ENCODE measurements at regions not wholly inside any gene's neighbourhood (a gene's known extent, or its start where the extent isn't known, plus 50 kb on each side); places are given as distances from the start of the nearest gene placed in this dataset.

DNA sequence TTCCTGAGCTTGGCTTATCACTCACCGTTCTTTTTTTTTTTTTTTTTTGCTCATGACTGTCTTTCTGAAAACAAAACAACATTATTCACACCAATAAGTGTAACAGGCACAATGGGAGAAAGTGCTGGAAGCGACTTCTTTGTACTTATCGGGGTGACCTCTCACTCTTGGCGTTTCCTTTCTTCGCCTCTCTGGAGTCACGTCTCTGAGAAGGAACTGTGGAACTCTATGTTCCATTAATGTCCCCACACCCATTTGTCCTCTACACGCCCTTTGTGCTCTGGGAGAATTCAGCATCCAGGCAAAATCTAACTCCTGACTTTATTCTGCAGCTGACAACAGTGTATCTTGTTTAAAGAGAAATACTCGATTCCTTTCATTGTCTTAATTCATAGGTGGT is 70.8 kb upstream of the FAM204A start:
- Histone ChIP-seq H3K9me3 (no peaks in the 10 kb centered on the region), H3K4me1 (replicated peaks) (no peaks in the 10 kb centered on the region), H3K4me3 (no peak overlapping the region), H3K36me3 (no peaks in the 10 kb centered on the region), H3K27me3 (replicated peaks; ENCODE audit: insufficient read depth) (no peaks in the 10 kb centered on the region), H3K27ac (no peak overlapping the region)
- WGBS: 78% methylated on average over 8 of the region's 8 CpGs
- intact Hi-C loops (cut with DNase I): loop anchor here (10.0 kb wide), 1 partner anchor 138 kb away; no protein-coding TSS in a partner anchor
- TF ChIP-seq, protein P1, sequence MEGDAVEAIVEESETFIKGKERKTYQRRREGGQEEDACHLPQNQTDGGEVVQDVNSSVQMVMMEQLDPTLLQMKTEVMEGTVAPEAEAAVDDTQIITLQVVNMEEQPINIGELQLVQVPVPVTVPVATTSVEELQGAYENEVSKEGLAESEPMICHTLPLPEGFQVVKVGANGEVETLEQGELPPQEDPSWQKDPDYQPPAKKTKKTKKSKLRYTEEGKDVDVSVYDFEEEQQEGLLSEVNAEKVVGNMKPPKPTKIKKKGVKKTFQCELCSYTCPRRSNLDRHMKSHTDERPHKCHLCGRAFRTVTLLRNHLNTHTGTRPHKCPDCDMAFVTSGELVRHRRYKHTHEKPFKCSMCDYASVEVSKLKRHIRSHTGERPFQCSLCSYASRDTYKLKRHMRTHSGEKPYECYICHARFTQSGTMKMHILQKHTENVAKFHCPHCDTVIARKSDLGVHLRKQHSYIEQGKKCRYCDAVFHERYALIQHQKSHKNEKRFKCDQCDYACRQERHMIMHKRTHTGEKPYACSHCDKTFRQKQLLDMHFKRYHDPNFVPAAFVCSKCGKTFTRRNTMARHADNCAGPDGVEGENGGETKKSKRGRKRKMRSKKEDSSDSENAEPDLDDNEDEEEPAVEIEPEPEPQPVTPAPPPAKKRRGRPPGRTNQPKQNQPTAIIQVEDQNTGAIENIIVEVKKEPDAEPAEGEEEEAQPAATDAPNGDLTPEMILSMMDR (IDR thresholded peaks at IDR 0.05): no peak
- TF ChIP-seq POLR2A (IDR thresholded peaks at IDR 0.05) (no peak), POLR2AphosphoS5 (IDR thresholded peaks at IDR 0.05) (no peak)
- no peak for DNase-seq (ENCODE audit: low spot score)

DNA sequence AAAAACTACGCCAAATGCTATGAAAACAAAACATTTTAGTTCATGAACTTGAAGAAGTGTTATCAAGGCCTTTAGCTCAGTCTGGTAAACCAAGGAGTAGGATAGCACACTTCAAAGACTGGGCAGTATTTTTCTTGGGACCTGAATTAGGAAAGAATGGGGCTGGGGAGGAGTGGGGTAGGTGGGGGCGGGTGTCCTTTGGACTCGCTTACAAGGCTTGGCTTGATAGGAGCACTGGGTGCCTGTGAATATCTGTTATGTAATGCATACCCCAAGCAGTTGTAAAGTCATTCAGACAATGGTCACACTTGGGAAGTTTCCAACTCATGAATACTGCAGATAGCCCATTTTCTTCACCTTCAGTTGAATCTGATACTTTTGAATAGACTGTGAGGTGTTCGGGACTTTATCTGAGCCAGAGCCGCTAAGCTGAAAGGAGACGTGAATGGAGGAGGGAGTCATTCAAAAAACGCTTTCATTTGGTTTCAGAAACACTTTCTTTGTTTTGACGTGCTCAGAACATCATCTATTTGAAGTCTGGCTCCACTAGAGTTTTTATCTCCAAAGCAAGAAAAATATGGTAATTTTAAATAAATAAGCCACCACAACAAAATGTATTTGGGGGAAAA is 70.1 kb upstream of the FAM204A start:
- no peaks in the 10 kb centered on the region for H3K9me3 ChIP-seq
- no peaks in the 10 kb centered on the region for H3K4me1 ChIP-seq (replicated peaks)
- no peak for TF ChIP-seq POLR2AphosphoS5 (IDR thresholded peaks at IDR 0.05)
- TF ChIP-seq, protein P1 (IDR thresholded peaks at IDR 0.05): no peak
- WGBS: 66% methylated on average over 8 of the region's 8 CpGs
- DNase-seq (ENCODE audit: low spot score): no peak
- H3K4me3 ChIP-seq: no peak overlapping the region
- no peaks in the 10 kb centered on the region for H3K36me3 ChIP-seq
- intact Hi-C loops (cut with DNase I): loop anchor here (10.0 kb wide), 1 partner anchor 137 kb away; no protein-coding TSS in a partner anchor
- H3K27me3 ChIP-seq (replicated peaks; ENCODE audit: insufficient read depth): no peaks in the 10 kb centered on the region
- no peak overlapping the region for H3K27ac ChIP-seq

DNA sequence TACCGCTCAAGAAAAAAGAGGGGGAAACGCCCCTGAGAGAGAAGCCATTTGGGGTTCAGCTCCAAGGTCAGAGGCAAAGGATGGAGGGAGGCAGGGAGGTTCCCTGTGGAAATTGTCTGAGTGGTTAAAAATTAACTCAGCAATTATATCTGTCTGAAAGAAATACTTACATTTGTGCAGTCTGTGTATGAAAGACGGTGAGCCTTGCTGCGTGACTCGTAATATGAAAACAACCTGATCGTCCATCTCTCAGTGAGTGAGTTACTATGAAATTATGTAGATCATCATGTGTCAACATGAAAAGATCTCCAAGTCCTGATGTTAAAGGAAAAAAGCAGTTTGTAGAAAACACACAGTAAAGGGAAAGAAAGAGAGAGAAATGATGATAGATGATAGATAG is 67.2 kb upstream of the FAM204A start:
- H3K4me3 ChIP-seq: no peak overlapping the region
- 62% methylated on average over 6 of the region's 6 CpGs for WGBS
- intact Hi-C loops (cut with DNase I): no loop called here
- no peak for DNase-seq (ENCODE audit: low spot score)
- no peak overlapping the region for H3K27ac ChIP-seq
- TF ChIP-seq, protein P1 (IDR thresholded peaks at IDR 0.05): no peak
- no peak for TF ChIP-seq POLR2AphosphoS5 (IDR thresholded peaks at IDR 0.05)
- no peak for TF ChIP-seq POLR2A (IDR thresholded peaks at IDR 0.05)
- H3K4me1 ChIP-seq (replicated peaks): no peaks in the 10 kb centered on the region
- no peaks in the 10 kb centered on the region for H3K27me3 ChIP-seq (replicated peaks; ENCODE audit: insufficient read depth)
- H3K9me3 ChIP-seq: no peaks in the 10 kb centered on the region
- H3K36me3 ChIP-seq: no peaks in the 10 kb centered on the region

DNA sequence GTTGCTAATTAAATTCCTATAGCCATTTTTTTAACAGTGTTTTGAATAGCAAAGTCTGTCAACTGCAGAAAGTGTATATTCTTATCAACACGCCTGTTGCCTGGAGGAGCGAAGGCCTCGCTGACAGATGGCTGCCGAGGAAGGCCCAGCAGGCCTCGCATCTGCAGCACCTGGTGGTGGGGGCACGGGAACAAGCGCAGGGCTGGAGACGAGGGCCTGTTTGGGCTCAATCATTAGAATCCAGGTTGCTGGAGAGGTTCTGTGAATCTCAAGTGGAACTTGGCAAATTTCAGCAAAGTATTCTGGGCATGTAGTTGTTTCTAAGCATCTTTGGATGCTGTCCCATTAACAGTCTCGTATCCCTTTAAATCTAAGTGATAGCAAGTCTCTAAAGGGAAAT is 66.1 kb upstream of the FAM204A start:
- Histone ChIP-seq H3K9me3 (no peaks in the 10 kb centered on the region), H3K36me3 (no peaks in the 10 kb centered on the region), H3K27ac (no peak overlapping the region), H3K27me3 (replicated peaks; ENCODE audit: insufficient read depth) (no peaks in the 10 kb centered on the region), H3K4me3 (no peak overlapping the region), H3K4me1 (replicated peaks) (no peaks in the 10 kb centered on the region)
- WGBS: 83% methylated on average over 9 of the region's 9 CpGs
- no peak for DNase-seq (ENCODE audit: low spot score)
- TF ChIP-seq, protein P1 (IDR thresholded peaks at IDR 0.05): no peak
- TF ChIP-seq POLR2AphosphoS5 (IDR thresholded peaks at IDR 0.05): no peak
- no peak for TF ChIP-seq POLR2A (IDR thresholded peaks at IDR 0.05)
- intact Hi-C loops (cut with DNase I): no loop called here

DNA sequence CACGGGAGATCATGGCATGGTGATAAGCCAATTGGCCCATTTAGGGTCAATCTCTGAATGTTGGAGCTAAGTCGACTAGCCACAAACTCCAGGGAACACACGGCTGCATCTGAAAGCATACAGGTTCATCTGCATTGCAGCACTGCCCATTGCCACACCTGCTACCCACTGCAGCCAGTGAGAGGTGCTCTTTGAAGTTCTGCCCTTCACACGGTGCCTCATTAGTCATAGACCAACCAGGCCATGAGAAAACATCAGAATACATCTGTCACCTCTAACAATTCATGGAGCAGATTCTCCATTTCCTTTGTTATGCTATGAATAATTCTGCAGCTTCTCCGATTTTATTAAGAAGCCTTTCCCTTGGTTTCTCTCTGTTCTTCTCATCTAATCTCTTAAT is 65.7 kb upstream of the FAM204A start:
- TF ChIP-seq POLR2A (IDR thresholded peaks at IDR 0.05) (no peak), POLR2AphosphoS5 (IDR thresholded peaks at IDR 0.05) (no peak)
- TF ChIP-seq, protein P1 (IDR thresholded peaks at IDR 0.05): no peak
- Histone ChIP-seq H3K9me3 (no peaks in the 10 kb centered on the region), H3K36me3 (no peaks in the 10 kb centered on the region), H3K4me1 (replicated peaks) (no peaks in the 10 kb centered on the region), H3K27ac (no peak overlapping the region), H3K4me3 (no peak overlapping the region), H3K27me3 (replicated peaks; ENCODE audit: insufficient read depth) (no peaks in the 10 kb centered on the region)
- intact Hi-C loops (cut with DNase I): no loop called here
- DNase-seq (ENCODE audit: low spot score): no peak
- 78% methylated on average over 5 of the region's 5 CpGs for WGBS

All from prostate gland (tissue), 2 donors.